Suprapubic skin (tissue), 4 donors: ENCODE measurements at regions not wholly inside any gene's neighbourhood (a gene's known extent, or its start where the extent isn't known, plus 50 kb on each side); places are given as distances from the start of the nearest gene placed in this dataset.

Source experiments
- CTCF ChIP-seq, 2 donors: fragments of 200-600 bp in 1 of 2; fragments of 450-650 bp in 1 of 2; sonication (generic) in 1 of 2; IDR thresholded peaks; one replicate each; pipeline ENCODE4 v1.5.1; 2016 to 2019; ENCODE audit warnings: antibody characterized with exemption in 2 of 2, mild to moderate bottlenecking in 1 of 2, moderate library complexity in 1 of 2
- EP300 ChIP-seq: sonication (generic); formaldehyde crosslinking; IDR thresholded peaks from one replicate; pipeline ENCODE4 v1.6.1; 2017; ENCODE audit warnings: antibody characterized with exemption
- POLR2A ChIP-seq, 2 donors: fragments of 450-650 bp; IDR thresholded peaks; one replicate each; pipeline ENCODE4 v1.6.1; 2017; ENCODE audit warnings: antibody characterized with exemption in 2 of 2, mild to moderate bottlenecking in 2 of 2, moderate library complexity in 2 of 2
- POLR2AphosphoS5 ChIP-seq, 3 donors: sonication (generic); formaldehyde crosslinking; IDR thresholded peaks; one replicate each; pipeline ENCODE4 v1.6.1; 2017; ENCODE audit warnings: antibody characterized with exemption in 3 of 3

DNA sequence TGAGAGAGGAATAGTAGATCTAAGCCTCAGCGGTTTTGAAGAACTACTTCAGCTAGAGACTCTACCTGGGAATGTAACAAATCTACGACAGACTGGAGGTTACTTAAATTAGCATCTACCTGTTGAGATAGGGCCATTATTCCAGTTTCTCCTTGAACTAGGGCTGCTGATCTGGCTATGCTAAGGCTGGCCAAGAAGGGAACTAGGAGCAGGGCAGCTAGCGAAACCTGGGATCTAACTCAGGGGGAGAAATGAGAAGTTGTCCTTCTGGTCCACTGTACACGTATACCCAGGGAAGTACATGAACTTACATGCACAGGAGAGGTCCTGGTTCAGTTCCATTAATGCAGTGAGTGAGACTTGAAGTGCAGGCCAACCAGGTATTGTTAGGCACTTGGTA, 156.7 kb downstream of the TRIM27 start:
- TF ChIP-seq CTCF (IDR thresholded peaks at IDR 0.05), result no peak
- no peak for TF ChIP-seq POLR2A (IDR thresholded peaks at IDR 0.05)
- no peak for TF ChIP-seq POLR2AphosphoS5 (IDR thresholded peaks at IDR 0.05)
- TF ChIP-seq EP300, result no peak
